ENCODE measurements at regions not wholly inside any gene's neighbourhood (a gene's known extent, or its start where the extent isn't known, plus 50 kb on each side); places are given as distances from the start of the nearest gene placed in this dataset.

DNA sequence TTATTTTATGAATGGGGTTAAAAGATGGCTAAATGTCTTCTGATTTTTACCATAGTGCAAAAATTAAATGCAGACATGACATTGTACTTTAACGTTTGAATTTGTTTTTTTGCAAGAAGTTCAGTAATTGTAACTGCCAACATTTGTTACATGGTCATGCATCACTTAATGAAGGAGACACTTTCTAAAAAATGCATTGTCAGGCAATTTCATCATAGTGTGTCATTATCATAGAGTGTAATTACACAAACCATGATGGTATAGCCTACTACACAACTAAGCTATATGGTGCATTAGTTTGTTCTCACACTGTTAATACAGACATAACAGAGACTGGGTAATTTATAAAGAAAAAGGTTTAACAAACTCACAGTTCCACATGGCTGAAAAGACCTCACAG, 50.0 kb upstream of the NAA35 start:
- H3K4me1 ChIP-seq (ENCODE audit: insufficient read depth, low read length), result no peaks in the 10 kb centered on the region
- H3K27me3 ChIP-seq (ENCODE audit: control insufficient read depth in 1 of 2, insufficient read depth in 2 of 2, low read length in 2 of 2), result no peaks in the 10 kb centered on the region

More for the DNA sequence above, 50.0 kb upstream of the NAA35 start:
- Histone ChIP-seq H3K9me3 (ENCODE audit: low read length) (no peaks in the 10 kb centered on the region), H3K4me3 (ENCODE audit: low read depth in 1 of 2, low read length in 2 of 2) (no peak overlapping the region), H3K9ac (ENCODE audit: low read length) (no peak overlapping the region), H3K36me3 (ENCODE audit: insufficient read depth, low read length) (no peaks in the 10 kb centered on the region), H3K27ac (ENCODE audit: low read depth, low read length) (no peak overlapping the region)

Data from muscle layer of colon (tissue), 2 donors.